DMS114 treated with DMSO at 0.1 percent for 48 hours (cell line): ENCODE measurements at regions not wholly inside any gene's neighbourhood (a gene's known extent, or its start where the extent isn't known, plus 50 kb on each side); places are given as distances from the start of the nearest gene placed in this dataset.

Experiments used
- DNase-seq: peaks from one replicate; lab custom pipeline; 2025; ENCODE audit not compliant: unreplicated experiment; lab: John Stamatoyannopoulos, UW

GRCh38 chr15:95712785-95713184 lies 617.7 kb upstream of the NR2F2 start:
- DNase-seq, result no peak

- no peak for DNase-seq
Observed at GRCh38 chr15:95713324-95713723, 617.2 kb upstream of the NR2F2 start.

- no peak for DNase-seq
Observed at GRCh38 chr15:95715116-95715903, 615.2 kb upstream of the NR2F2 start.

GRCh38 chr15:95715906-95716656 lies 614.4 kb upstream of the NR2F2 start:
- DNase-seq, result no peak

GRCh38 chr15:95716708-95717107 lies 613.8 kb upstream of the NR2F2 start:
- no peak for DNase-seq

- DNase-seq, result no peak
Observed at GRCh38 chr15:95718441-95718840, 612.1 kb upstream of the NR2F2 start.

- no peak for DNase-seq
Observed at GRCh38 chr15:95724908-95725633, 605.4 kb upstream of the NR2F2 start.

- no peak for DNase-seq
Observed at GRCh38 chr15:95726891-95727290, 603.6 kb upstream of the NR2F2 start.

GRCh38 chr15:95733931-95734330 lies 596.6 kb upstream of the NR2F2 start:
- no peak for DNase-seq

- no peak for DNase-seq
Observed at GRCh38 chr15:95734422-95735316, 595.8 kb upstream of the NR2F2 start.

- DNase-seq, result no peak
Observed at GRCh38 chr15:95737060-95737459, 593.4 kb upstream of the NR2F2 start.

GRCh38 chr15:95739131-95739530 lies 591.4 kb upstream of the NR2F2 start:
- DNase-seq, result no peak

GRCh38 chr15:95741830-95742229 lies 588.7 kb upstream of the NR2F2 start:
- DNase-seq, result no peak

- DNase-seq, result no peak
Observed at GRCh38 chr15:95742256-95742655, 588.2 kb upstream of the NR2F2 start.

- no peak for DNase-seq
Observed at GRCh38 chr15:95742836-95743235, 587.7 kb upstream of the NR2F2 start.

- DNase-seq, result no peak
Observed at GRCh38 chr15:95757171-95757570, 573.3 kb upstream of the NR2F2 start.

- DNase-seq, result no peak
Observed at GRCh38 chr15:95758451-95758850, 572.0 kb upstream of the NR2F2 start.

GRCh38 chr15:95758851-95759250 lies 571.6 kb upstream of the NR2F2 start:
- DNase-seq, result no peak

GRCh38 chr15:95760508-95760907 lies 570.0 kb upstream of the NR2F2 start:
- no peak for DNase-seq

- DNase-seq, result no peak
Observed at GRCh38 chr15:95761501-95762165, 568.9 kb upstream of the NR2F2 start.
